ENCODE measurements at regions not wholly inside any gene's neighbourhood (a gene's known extent, or its start where the extent isn't known, plus 50 kb on each side); places are given as distances from the start of the nearest gene placed in this dataset.

GRCh38 chr16:85392756-85393673 lies 220.1 kb upstream of the GSE1 start:
- TF ChIP-seq CTCF (conservative IDR thresholded peaks at IDR 0.05; ENCODE audit: low read depth, low read length) (no peak), RAD21 (IDR thresholded peaks at IDR 0.05; ENCODE audit: low read length) (no peak), POLR2A (IDR thresholded peaks at IDR 0.05; ENCODE audit: low read depth, low read length) (no peak)
- TF ChIP-seq, protein P1, sequence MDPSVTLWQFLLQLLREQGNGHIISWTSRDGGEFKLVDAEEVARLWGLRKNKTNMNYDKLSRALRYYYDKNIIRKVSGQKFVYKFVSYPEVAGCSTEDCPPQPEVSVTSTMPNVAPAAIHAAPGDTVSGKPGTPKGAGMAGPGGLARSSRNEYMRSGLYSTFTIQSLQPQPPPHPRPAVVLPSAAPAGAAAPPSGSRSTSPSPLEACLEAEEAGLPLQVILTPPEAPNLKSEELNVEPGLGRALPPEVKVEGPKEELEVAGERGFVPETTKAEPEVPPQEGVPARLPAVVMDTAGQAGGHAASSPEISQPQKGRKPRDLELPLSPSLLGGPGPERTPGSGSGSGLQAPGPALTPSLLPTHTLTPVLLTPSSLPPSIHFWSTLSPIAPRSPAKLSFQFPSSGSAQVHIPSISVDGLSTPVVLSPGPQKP (IDR thresholded peaks at IDR 0.05; ENCODE audit: borderline replicate concordance, low read depth, low read length) = no peak

Data from IMR-90 (cell line).